22Rv1 (cell line): ENCODE measurements at regions not wholly inside any gene's neighbourhood (a gene's known extent, or its start where the extent isn't known, plus 50 kb on each side); places are given as distances from the start of the nearest gene placed in this dataset.

Experiments
- CTCF ChIP-seq: fragments of 450-650 bp; IDR thresholded peaks from 2 replicates; pipeline ENCODE4 v1.5.1; 2017; ENCODE audit warnings: mild to moderate bottlenecking
- ZFX ChIP-seq: fragments of 450-650 bp; IDR thresholded peaks from 2 replicates; pipeline ENCODE4 v1.6.1; 2017; ENCODE audit warnings: antibody characterized with exemption, borderline replicate concordance

GRCh38 chr2:150812664-150813367, 325.3 kb upstream of the RND3 start:
- TF ChIP-seq CTCF (no peak), ZFX (no peak)
